GM23338 (cell line): ENCODE measurements at regions not wholly inside any gene's neighbourhood (a gene's known extent, or its start where the extent isn't known, plus 50 kb on each side); places are given as distances from the start of the nearest gene placed in this dataset.

Experiments used
- CREB1 ChIP-seq: fragments of 250-450 bp; sonication (Bioruptor Pico); IDR thresholded peaks from 2 replicates; pipeline ENCODE4 v1.5.0; 2020; ENCODE audit warnings: low read depth, mild to moderate bottlenecking, moderate library complexity
- EZH2 ChIP-seq: fragments of 200-600 bp; sonication (generic); IDR thresholded peaks from one replicate; pipeline ENCODE4 v1.8.0; 2017; ENCODE audit warnings: antibody characterized with exemption, mild to moderate bottlenecking, low read depth; ENCODE audit not compliant: unreplicated experiment
- EZH2phosphoT487 ChIP-seq: fragments of 200-600 bp; sonication (generic); IDR thresholded peaks from one replicate; pipeline ENCODE4 v1.8.1; 2018; ENCODE audit warnings: antibody characterized with exemption; ENCODE audit not compliant: unreplicated experiment
- JUNB ChIP-seq: IDR thresholded peaks from one replicate; pipeline ENCODE4 v1.6.1; 2016; ENCODE audit warnings: antibody characterized with exemption; ENCODE audit not compliant: unreplicated experiment
- NANOG ChIP-seq: IDR thresholded peaks from 2 replicates; pipeline ENCODE4 v1.6.1; 2016; ENCODE audit warnings: antibody characterized with exemption, borderline replicate concordance
- POLR2AphosphoS5 ChIP-seq: IDR thresholded peaks from 2 replicates; pipeline ENCODE4 v1.6.1; 2016; ENCODE audit warnings: antibody characterized with exemption, low read depth
- STAT1 ChIP-seq: IDR thresholded peaks from one replicate; pipeline ENCODE4 v1.6.1; 2016; ENCODE audit warnings: antibody characterized with exemption; ENCODE audit not compliant: unreplicated experiment
- ZNF114 ChIP-seq: fragments of 250-450 bp; sonication (Bioruptor Pico); IDR thresholded peaks from 2 replicates; pipeline ENCODE4 v1.5.0; 2020; ENCODE audit warnings: mild to moderate bottlenecking, moderate library complexity
- ZNF331 ChIP-seq: fragments of 250-450 bp; sonication (Bioruptor Pico); IDR thresholded peaks from 2 replicates; pipeline ENCODE4 v1.5.0; 2020; ENCODE audit warnings: low read depth, mild to moderate bottlenecking, moderate library complexity
- TF ChIP-seq, protein P1 (sequence below), 2 experiments: fragments of 200-600 bp in 1 of 2; sonication (generic) in 1 of 2; conservative IDR thresholded peaks; 2 replicates each; pipeline versions ENCODE4 v1.5.1 to v1.6.1; 2016 to 2017; ENCODE audit warnings: antibody characterized with exemption in 2 of 2, low read depth in 2 of 2, mild to moderate bottlenecking in 2 of 2, moderate library complexity in 1 of 2
- TF ChIP-seq, protein P2 (sequence below): IDR thresholded peaks from 2 replicates; pipeline ENCODE4 v1.6.1; 2016; ENCODE audit warnings: antibody characterized with exemption
- TF ChIP-seq, protein P3 (sequence below): IDR thresholded peaks from one replicate; pipeline ENCODE4 v1.6.1; 2018; ENCODE audit warnings: antibody characterized with exemption; ENCODE audit not compliant: unreplicated experiment

DNA sequence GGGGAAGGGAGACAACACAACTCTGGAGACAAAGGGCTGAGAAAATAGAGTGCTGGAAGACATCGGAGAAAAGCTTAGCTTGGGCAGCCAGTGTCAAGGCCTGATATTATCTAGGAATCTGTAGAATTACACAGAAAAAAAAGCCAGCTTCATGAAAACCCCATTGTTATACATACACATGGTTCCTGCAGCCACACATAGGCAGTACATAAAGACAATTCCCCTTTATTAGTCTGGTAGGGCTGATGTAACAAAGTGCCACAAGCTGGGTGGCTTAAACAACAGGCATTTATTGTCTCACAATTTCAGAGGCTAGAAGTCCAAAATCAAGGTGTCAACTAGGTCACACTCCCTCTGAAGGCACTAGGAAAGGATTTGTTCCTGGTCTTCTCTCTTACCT, 503.5 kb downstream of the MID1IP1 start:
- TF ChIP-seq, protein P1, sequence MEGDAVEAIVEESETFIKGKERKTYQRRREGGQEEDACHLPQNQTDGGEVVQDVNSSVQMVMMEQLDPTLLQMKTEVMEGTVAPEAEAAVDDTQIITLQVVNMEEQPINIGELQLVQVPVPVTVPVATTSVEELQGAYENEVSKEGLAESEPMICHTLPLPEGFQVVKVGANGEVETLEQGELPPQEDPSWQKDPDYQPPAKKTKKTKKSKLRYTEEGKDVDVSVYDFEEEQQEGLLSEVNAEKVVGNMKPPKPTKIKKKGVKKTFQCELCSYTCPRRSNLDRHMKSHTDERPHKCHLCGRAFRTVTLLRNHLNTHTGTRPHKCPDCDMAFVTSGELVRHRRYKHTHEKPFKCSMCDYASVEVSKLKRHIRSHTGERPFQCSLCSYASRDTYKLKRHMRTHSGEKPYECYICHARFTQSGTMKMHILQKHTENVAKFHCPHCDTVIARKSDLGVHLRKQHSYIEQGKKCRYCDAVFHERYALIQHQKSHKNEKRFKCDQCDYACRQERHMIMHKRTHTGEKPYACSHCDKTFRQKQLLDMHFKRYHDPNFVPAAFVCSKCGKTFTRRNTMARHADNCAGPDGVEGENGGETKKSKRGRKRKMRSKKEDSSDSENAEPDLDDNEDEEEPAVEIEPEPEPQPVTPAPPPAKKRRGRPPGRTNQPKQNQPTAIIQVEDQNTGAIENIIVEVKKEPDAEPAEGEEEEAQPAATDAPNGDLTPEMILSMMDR (conservative IDR thresholded peaks at IDR 0.05; ENCODE audit: low read depth in 2 of 2): no peak
- TF ChIP-seq EZH2 (no peak), POLR2AphosphoS5 (no peak), CREB1 (CRISPR knock-in tag) (no peak), EZH2phosphoT487 (no peak), JUNB (no peak), ZNF331 (CRISPR knock-in tag) (no peak), STAT1 (no peak), NANOG (no peak), ZNF114 (CRISPR knock-in tag) (no peak)
- TF ChIP-seq, protein P2, sequence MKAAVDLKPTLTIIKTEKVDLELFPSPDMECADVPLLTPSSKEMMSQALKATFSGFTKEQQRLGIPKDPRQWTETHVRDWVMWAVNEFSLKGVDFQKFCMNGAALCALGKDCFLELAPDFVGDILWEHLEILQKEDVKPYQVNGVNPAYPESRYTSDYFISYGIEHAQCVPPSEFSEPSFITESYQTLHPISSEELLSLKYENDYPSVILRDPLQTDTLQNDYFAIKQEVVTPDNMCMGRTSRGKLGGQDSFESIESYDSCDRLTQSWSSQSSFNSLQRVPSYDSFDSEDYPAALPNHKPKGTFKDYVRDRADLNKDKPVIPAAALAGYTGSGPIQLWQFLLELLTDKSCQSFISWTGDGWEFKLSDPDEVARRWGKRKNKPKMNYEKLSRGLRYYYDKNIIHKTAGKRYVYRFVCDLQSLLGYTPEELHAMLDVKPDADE: no peak
- TF ChIP-seq, protein P3, sequence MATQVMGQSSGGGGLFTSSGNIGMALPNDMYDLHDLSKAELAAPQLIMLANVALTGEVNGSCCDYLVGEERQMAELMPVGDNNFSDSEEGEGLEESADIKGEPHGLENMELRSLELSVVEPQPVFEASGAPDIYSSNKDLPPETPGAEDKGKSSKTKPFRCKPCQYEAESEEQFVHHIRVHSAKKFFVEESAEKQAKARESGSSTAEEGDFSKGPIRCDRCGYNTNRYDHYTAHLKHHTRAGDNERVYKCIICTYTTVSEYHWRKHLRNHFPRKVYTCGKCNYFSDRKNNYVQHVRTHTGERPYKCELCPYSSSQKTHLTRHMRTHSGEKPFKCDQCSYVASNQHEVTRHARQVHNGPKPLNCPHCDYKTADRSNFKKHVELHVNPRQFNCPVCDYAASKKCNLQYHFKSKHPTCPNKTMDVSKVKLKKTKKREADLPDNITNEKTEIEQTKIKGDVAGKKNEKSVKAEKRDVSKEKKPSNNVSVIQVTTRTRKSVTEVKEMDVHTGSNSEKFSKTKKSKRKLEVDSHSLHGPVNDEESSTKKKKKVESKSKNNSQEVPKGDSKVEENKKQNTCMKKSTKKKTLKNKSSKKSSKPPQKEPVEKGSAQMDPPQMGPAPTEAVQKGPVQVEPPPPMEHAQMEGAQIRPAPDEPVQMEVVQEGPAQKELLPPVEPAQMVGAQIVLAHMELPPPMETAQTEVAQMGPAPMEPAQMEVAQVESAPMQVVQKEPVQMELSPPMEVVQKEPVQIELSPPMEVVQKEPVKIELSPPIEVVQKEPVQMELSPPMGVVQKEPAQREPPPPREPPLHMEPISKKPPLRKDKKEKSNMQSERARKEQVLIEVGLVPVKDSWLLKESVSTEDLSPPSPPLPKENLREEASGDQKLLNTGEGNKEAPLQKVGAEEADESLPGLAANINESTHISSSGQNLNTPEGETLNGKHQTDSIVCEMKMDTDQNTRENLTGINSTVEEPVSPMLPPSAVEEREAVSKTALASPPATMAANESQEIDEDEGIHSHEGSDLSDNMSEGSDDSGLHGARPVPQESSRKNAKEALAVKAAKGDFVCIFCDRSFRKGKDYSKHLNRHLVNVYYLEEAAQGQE: no peak
